SK-N-SH (cell line): ENCODE measurements at regions not wholly inside any gene's neighbourhood (a gene's known extent, or its start where the extent isn't known, plus 50 kb on each side); places are given as distances from the start of the nearest gene placed in this dataset.

Experiments
- CTCF ChIA-PET: fragments of 300-600, 350-600 bp; formaldehyde crosslinking; extraction: SDS; loops from one replicate; lab custom pipeline; 2021; lab: Yijun Ruan, JAX
- POLR2A ChIA-PET: fragments of 350-600 bp; sonication (Branson Sonifier 250); formaldehyde crosslinking; extraction: SDS; loops from one replicate; lab custom pipeline; 2020; ENCODE audit warnings: antibody characterized with exemption, inconsistent platforms; lab: Yijun Ruan, JAX
- DNase-seq: peaks from one replicate; pipeline ENCODE4 v3.0.0; 2012
- H2AFZ ChIP-seq: fragments of 200-600 bp; sonication (generic); 2 replicates; pipeline ENCODE4 v1.8.1; 2016; ENCODE audit warnings: antibody characterized with exemption, mild to moderate bottlenecking, low read depth
- H3F3A ChIP-seq: fragments of 200-600 bp; sonication (generic); replicated peaks from 2 replicates; pipeline ENCODE3; 2016; ENCODE audit warnings: antibody characterized with exemption, mild to moderate bottlenecking; ENCODE audit not compliant: insufficient read depth
- H3K27ac ChIP-seq, 2 experiments: fragments of 200-500 bp in 1 of 2; fragments of 200-600 bp in 1 of 2; sonication (Bioruptor generic) in 1 of 2; sonication (generic), shearing (Covaris generic) in 1 of 2; 2 replicates each; pipeline versions ENCODE4 v1.5.1 to v1.6.1; 2014 to 2016; ENCODE audit warnings: low read depth in 2 of 2, inconsistent platforms in 1 of 2, low read length in 1 of 2, mild to moderate bottlenecking in 1 of 2, mixed read lengths in 1 of 2
- H3K27me3 ChIP-seq: fragments of 200-600 bp; sonication (generic), shearing (Covaris generic); 2 replicates; pipeline ENCODE4 v1.6.1; 2016; ENCODE audit warnings: mixed run types; ENCODE audit not compliant: insufficient read depth
- H3K36me3 ChIP-seq, 2 experiments: fragments of 200-500 bp in 1 of 2; fragments of 200-600 bp in 1 of 2; sonication (Bioruptor generic) in 1 of 2; sonication (generic) in 1 of 2; replicated peaks in 1 of 2; 2 replicates each; pipeline versions ENCODE3 to v1.5.1; 2014 to 2016; ENCODE audit warnings: low read length in 1 of 2, mild to moderate bottlenecking in 1 of 2; ENCODE audit not compliant: insufficient read depth in 2 of 2, control insufficient read depth in 1 of 2
- H3K4me1 ChIP-seq, 2 experiments: fragments of 200-500 bp in 1 of 2; fragments of 200-600 bp in 1 of 2; sonication (Bioruptor generic) in 1 of 2; sonication (generic), shearing (Covaris generic) in 1 of 2; 2 replicates each; pipeline versions ENCODE4 v1.5.1 to v1.6.1; 2014 to 2016; ENCODE audit warnings: low read depth in 1 of 2, low read length in 1 of 2, mixed run types in 1 of 2; ENCODE audit not compliant: insufficient read depth in 2 of 2, control insufficient read depth in 1 of 2
- H3K4me2 ChIP-seq: fragments of 200-600 bp; sonication (generic), shearing (Covaris generic); 2 replicates; pipeline ENCODE4 v1.6.1; 2017; ENCODE audit warnings: mixed run types
- H3K4me3 ChIP-seq, 2 experiments: fragments of 200-500 bp in 1 of 2; fragments of 200-600 bp in 1 of 2; sonication (Bioruptor generic) in 1 of 2; sonication (generic), shearing (Covaris generic) in 1 of 2; 2 replicates each; pipeline versions ENCODE4 v1.5.1 to v1.8.1; 2014 to 2016; ENCODE audit warnings: low read depth in 2 of 2, inconsistent platforms in 1 of 2, low read length in 1 of 2, mild to moderate bottlenecking in 1 of 2, mixed read lengths in 1 of 2, moderate library complexity in 1 of 2
- H3K79me2 ChIP-seq: fragments of 200-600 bp; sonication (generic); 2 replicates; pipeline ENCODE4 v1.8.1; 2017; ENCODE audit warnings: mild to moderate bottlenecking; ENCODE audit not compliant: insufficient read depth
- H3K9ac ChIP-seq: fragments of 200-600 bp; sonication (generic); 2 replicates; pipeline ENCODE4 v1.6.1; 2017; ENCODE audit warnings: mixed run types
- H3K9me2 ChIP-seq: fragments of 200-600 bp; sonication (generic); 2 replicates; pipeline ENCODE4 v1.6.1; 2017; ENCODE audit warnings: mixed run types
- H3K9me3 ChIP-seq: fragments of 200-600 bp; sonication (generic); 2 replicates; pipeline ENCODE4 v1.6.1; 2017; ENCODE audit warnings: mixed run types, mild to moderate bottlenecking, moderate library complexity
- H4K20me1 ChIP-seq: fragments of 200-600 bp; sonication (generic); 2 replicates; pipeline ENCODE4 v1.6.1; 2017; ENCODE audit warnings: mild to moderate bottlenecking, mixed run types; ENCODE audit not compliant: insufficient read depth
- CHD2 ChIP-seq: fragments of 150-350 bp; IDR thresholded peaks from 2 replicates; pipeline ENCODE4 v1.6.1; 2018; ENCODE audit warnings: low read length; ENCODE audit not compliant: partially characterized antibody
- ELF1 ChIP-seq: IDR thresholded peaks from 2 replicates; pipeline ENCODE4 v1.4.0; 2012
- EP300 ChIP-seq, 2 experiments: IDR thresholded peaks; 2 replicates each; pipeline versions ENCODE4 v1.4.0 to v1.6.1; 2012; ENCODE audit warnings: borderline replicate concordance in 1 of 2, low read depth in 1 of 2, low read length in 1 of 2
- EZH2phosphoT487 ChIP-seq: fragments of 200-600 bp; sonication (generic); IDR thresholded peaks from 2 replicates; pipeline ENCODE4 v1.6.1; 2017; ENCODE audit warnings: low read depth, mixed run types, mild to moderate bottlenecking, antibody characterized with exemption, moderate library complexity, borderline replicate concordance
- FOSL2 ChIP-seq: IDR thresholded peaks from 2 replicates; pipeline ENCODE4 v1.4.0; 2012; ENCODE audit warnings: low read depth, mild to moderate bottlenecking, moderate library complexity, borderline replicate concordance
- FOXJ3 ChIP-seq: sonication (generic); formaldehyde crosslinking; IDR thresholded peaks from 2 replicates; pipeline ENCODE4 v1.5.1; 2020; ENCODE audit warnings: mild to moderate bottlenecking, missing genetic modification reagents
- FOXM1 ChIP-seq: IDR thresholded peaks from 2 replicates; pipeline ENCODE4 v1.4.0; 2012; ENCODE audit warnings: low read depth, mild to moderate bottlenecking
- GABPA ChIP-seq: IDR thresholded peaks from 2 replicates; pipeline ENCODE4 v1.4.0; 2012; ENCODE audit warnings: low read depth, mild to moderate bottlenecking
- JUND ChIP-seq: IDR thresholded peaks from 2 replicates; pipeline ENCODE4 v1.4.0; 2012
- MEF2A ChIP-seq: IDR thresholded peaks from 2 replicates; pipeline ENCODE4 v1.4.0; 2012; ENCODE audit warnings: low read depth, borderline replicate concordance
- MXI1 ChIP-seq: IDR thresholded peaks from 2 replicates; pipeline ENCODE4 v1.6.1; 2012; ENCODE audit warnings: mild to moderate bottlenecking, low read depth, low read length, improper control_type of control experiment
- POLR2AphosphoS5 ChIP-seq: IDR thresholded peaks from 2 replicates; pipeline ENCODE4 v1.6.1; 2012; ENCODE audit warnings: low read depth, low read length
- RAD21 ChIP-seq: IDR thresholded peaks from 2 replicates; pipeline ENCODE4 v1.6.1; 2012; ENCODE audit warnings: mild to moderate bottlenecking, low read length
- RCOR1 ChIP-seq: fragments of 150-350 bp; IDR thresholded peaks from 2 replicates; pipeline ENCODE4 v1.6.1; 2017; ENCODE audit warnings: antibody characterized with exemption, low read length
- RFX5 ChIP-seq: IDR thresholded peaks from 2 replicates; pipeline ENCODE4 v1.6.1; 2012; ENCODE audit warnings: mild to moderate bottlenecking, improper control_type of control experiment, low read length
- RXRA ChIP-seq: IDR thresholded peaks from 2 replicates; pipeline ENCODE4 v1.4.0; 2012; ENCODE audit warnings: low read depth, mild to moderate bottlenecking, borderline replicate concordance
- SMC3 ChIP-seq: IDR thresholded peaks from 2 replicates; pipeline ENCODE4 v1.6.1; 2012; ENCODE audit warnings: low read depth, low read length, improper control_type of control experiment
- TEAD4 ChIP-seq: IDR thresholded peaks from 2 replicates; pipeline ENCODE4 v1.4.0; 2012; ENCODE audit warnings: mild to moderate bottlenecking, borderline replicate concordance; ENCODE audit not compliant: insufficient read depth
- YY1 ChIP-seq: IDR thresholded peaks from 2 replicates; pipeline ENCODE4 v1.4.0; 2012; ENCODE audit warnings: low read depth, mild to moderate bottlenecking
- TF ChIP-seq, protein P1 (sequence below): fragments of 150-350 bp; IDR thresholded peaks from 2 replicates; pipeline ENCODE4 v1.6.1; 2017; ENCODE audit warnings: antibody characterized with exemption, low read length, low read depth, borderline replicate concordance
- TF ChIP-seq, protein P2 (sequence below): IDR thresholded peaks from 2 replicates; pipeline ENCODE4 v1.4.0; 2012; ENCODE audit warnings: low read depth
- TF ChIP-seq, protein P3 (sequence below): IDR thresholded peaks from 2 replicates; pipeline ENCODE4 v1.4.0; 2012; ENCODE audit warnings: low read depth, borderline replicate concordance
- TF ChIP-seq, protein P4 (sequence below): IDR thresholded peaks from 2 replicates; pipeline ENCODE4 v1.4.0; 2012; ENCODE audit warnings: low read depth, borderline replicate concordance

DNA sequence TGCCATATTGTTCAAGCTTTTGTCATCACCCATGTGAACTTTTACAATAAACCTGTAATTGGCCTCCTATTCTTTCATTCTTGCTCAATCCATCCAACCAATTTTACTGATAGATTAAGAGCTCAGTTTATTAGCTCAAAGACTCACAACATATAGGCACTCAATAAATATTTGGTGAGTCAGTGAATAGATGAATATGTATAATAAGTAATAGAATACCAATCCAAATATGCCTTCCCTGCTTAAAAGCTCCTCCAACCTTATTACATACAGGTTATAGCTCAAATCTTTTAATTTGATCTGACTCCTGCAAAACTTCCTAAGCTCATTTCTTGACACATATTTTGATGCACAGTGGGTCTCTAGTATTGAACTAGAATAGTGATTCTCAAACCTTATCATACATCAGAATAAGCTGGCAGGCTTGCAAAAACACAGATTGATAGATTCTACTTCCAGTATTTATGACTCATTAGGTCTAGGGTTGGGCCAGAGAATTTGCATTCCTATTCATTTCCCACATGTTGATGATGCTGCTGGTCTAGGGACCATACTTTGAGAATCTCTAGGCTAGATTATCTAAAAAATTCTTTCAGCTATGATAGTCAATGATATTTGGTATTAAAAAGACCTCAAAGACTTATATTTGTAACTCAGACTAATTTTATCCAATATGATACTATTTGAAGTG, 114.4 kb downstream of the PCTP start:
- Histone ChIP-seq H3K4me1 (no peaks in the 10 kb centered on the region), H3K27me3 (no peaks in the 10 kb centered on the region), H3K4me2 (no peak overlapping the region), H3K9me2 (no peaks in the 10 kb centered on the region), H2AFZ (no peak overlapping the region), H3K36me3 (no peaks in the 10 kb centered on the region), H3K9ac (no peak overlapping the region), H4K20me1 (no peaks in the 10 kb centered on the region), H3F3A (no peaks in the 10 kb centered on the region), H3K27ac (no peak overlapping the region), H3K79me2 (no peaks in the 10 kb centered on the region), H3K4me3 (no peak overlapping the region), H3K9me3 (no peaks in the 10 kb centered on the region)
- TF ChIP-seq RXRA, result no peak
- no peak for TF ChIP-seq JUND
- TF ChIP-seq YY1, result no peak
- TF ChIP-seq MEF2A, result no peak
- no peak for TF ChIP-seq EP300 (IDR thresholded peaks at IDR 0.05; ENCODE audit: borderline replicate concordance in 1 of 2, low read depth in 1 of 2, low read length in 1 of 2)
- no peak for TF ChIP-seq TEAD4
- TF ChIP-seq, protein P1, sequence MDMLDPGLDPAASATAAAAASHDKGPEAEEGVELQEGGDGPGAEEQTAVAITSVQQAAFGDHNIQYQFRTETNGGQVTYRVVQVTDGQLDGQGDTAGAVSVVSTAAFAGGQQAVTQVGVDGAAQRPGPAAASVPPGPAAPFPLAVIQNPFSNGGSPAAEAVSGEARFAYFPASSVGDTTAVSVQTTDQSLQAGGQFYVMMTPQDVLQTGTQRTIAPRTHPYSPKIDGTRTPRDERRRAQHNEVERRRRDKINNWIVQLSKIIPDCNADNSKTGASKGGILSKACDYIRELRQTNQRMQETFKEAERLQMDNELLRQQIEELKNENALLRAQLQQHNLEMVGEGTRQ, result no peak
- TF ChIP-seq, protein P2, sequence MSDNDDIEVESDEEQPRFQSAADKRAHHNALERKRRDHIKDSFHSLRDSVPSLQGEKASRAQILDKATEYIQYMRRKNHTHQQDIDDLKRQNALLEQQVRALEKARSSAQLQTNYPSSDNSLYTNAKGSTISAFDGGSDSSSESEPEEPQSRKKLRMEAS, result no peak
- no peak for TF ChIP-seq FOSL2
- no peak for TF ChIP-seq ELF1
- ChIA-PET CTCF (interaction anchor here (1.2 to 1.8 kb wide), 3 partner anchors 9 to 20 kb away, joined by 4 to 8 read pairs (median 6); no protein-coding TSS in a partner anchor), POLR2A (no interaction called here)
- DNase-seq, result no peak

DNA sequence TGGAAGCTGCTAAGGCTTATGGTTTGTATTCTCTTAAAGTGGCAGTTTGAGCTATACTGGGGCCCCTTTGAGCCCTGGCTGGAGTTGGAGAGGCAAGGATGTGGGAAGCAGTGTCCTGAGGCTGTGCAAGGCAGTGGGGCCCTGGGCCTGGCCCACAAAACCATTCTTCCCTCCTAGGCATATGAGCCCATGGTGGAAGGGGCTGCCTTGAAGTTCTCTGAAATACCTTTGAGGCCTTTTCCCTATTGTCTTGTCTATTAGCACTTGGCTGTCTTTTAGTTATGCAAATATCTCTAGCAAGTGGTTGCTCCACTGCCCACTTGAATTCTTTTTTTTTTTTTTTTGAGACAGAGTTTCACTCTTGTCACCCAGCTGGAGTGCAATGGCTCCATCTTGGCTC, 119.2 kb downstream of the PCTP start:
- Histone ChIP-seq H4K20me1 (no peaks in the 10 kb centered on the region), H3K9me3 (no peaks in the 10 kb centered on the region), H3K79me2 (no peaks in the 10 kb centered on the region), H3K27me3 (no peaks in the 10 kb centered on the region), H3K4me3 (no peak overlapping the region), H3F3A (no peaks in the 10 kb centered on the region), H3K9me2 (no peaks in the 10 kb centered on the region), H3K9ac (no peak overlapping the region)
- POLR2A ChIA-PET, result no interaction called here
- CTCF ChIA-PET, result no interaction called here
- TF ChIP-seq RXRA (no peak), EZH2phosphoT487 (no peak), CHD2 (no peak), RCOR1 (no peak), POLR2AphosphoS5 (no peak), ELF1 (no peak), TEAD4 (no peak), SMC3 (no peak), FOXM1 (no peak), RAD21 (no peak), RFX5 (no peak), MXI1 (no peak), GABPA (no peak), FOXJ3 (CRISPR knock-in tag) (no peak)
- TF ChIP-seq, protein P1, result no peak
- TF ChIP-seq, protein P3, sequence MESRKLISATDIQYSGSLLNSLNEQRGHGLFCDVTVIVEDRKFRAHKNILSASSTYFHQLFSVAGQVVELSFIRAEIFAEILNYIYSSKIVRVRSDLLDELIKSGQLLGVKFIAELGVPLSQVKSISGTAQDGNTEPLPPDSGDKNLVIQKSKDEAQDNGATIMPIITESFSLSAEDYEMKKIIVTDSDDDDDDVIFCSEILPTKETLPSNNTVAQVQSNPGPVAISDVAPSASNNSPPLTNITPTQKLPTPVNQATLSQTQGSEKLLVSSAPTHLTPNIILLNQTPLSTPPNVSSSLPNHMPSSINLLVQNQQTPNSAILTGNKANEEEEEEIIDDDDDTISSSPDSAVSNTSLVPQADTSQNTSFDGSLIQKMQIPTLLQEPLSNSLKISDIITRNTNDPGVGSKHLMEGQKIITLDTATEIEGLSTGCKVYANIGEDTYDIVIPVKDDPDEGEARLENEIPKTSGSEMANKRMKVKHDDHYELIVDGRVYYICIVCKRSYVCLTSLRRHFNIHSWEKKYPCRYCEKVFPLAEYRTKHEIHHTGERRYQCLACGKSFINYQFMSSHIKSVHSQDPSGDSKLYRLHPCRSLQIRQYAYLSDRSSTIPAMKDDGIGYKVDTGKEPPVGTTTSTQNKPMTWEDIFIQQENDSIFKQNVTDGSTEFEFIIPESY, result no peak
- TF ChIP-seq, protein P4, sequence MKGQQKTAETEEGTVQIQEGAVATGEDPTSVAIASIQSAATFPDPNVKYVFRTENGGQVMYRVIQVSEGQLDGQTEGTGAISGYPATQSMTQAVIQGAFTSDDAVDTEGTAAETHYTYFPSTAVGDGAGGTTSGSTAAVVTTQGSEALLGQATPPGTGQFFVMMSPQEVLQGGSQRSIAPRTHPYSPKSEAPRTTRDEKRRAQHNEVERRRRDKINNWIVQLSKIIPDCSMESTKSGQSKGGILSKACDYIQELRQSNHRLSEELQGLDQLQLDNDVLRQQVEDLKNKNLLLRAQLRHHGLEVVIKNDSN, result no peak
- TF ChIP-seq, all 33 proteins: peak for 0
- no peak overlapping the region for H2AFZ ChIP-seq
- H3K36me3 ChIP-seq, result no peaks in the 10 kb centered on the region
- no peak overlapping the region for H3K27ac ChIP-seq
- no peaks in the 10 kb centered on the region for H3K4me1 ChIP-seq
- DNase-seq, result no peak
- H3K4me2 ChIP-seq, result no peak overlapping the region
